Parathyroid adenoma (tissue), 2 donors: ENCODE measurements at regions not wholly inside any gene's neighbourhood (a gene's known extent, or its start where the extent isn't known, plus 50 kb on each side); places are given as distances from the start of the nearest gene placed in this dataset.

Experiments used
- H2AFZ ChIP-seq: fragments of 300-600 bp; sonication (generic); one replicate; pipeline ENCODE4 v1.7.0; 2017; ENCODE audit warnings: antibody characterized with exemption, mild to moderate bottlenecking
- H3K27ac ChIP-seq: fragments of 300-600 bp; sonication (generic); one replicate; pipeline ENCODE4 v1.7.0; 2017
- H3K27me3 ChIP-seq: fragments of 300-600 bp; sonication (generic); one replicate; pipeline ENCODE4 v1.7.0; 2017; ENCODE audit warnings: low read length; ENCODE audit not compliant: control insufficient read depth, insufficient read depth
- H3K36me3 ChIP-seq: fragments of 300-600 bp; sonication (generic); one replicate; pipeline ENCODE4 v1.7.0; 2017; ENCODE audit warnings: low read length; ENCODE audit not compliant: control insufficient read depth, insufficient read depth
- H3K4me1 ChIP-seq: fragments of 300-600 bp; sonication (generic); one replicate; pipeline ENCODE4 v1.7.0; 2017; ENCODE audit warnings: control low read depth
- H3K4me2 ChIP-seq: fragments of 300-600 bp; sonication (generic); one replicate; pipeline ENCODE4 v1.7.0; 2017; ENCODE audit warnings: low read length
- H3K4me3 ChIP-seq: fragments of 300-600 bp; sonication (generic); one replicate; pipeline ENCODE4 v1.7.0; 2017; ENCODE audit warnings: low read depth, low read length
- H3K79me2 ChIP-seq: fragments of 300-600 bp; sonication (generic); one replicate; pipeline ENCODE4 v1.7.0; 2017; ENCODE audit warnings: control low read depth
- H3K9ac ChIP-seq: fragments of 300-600 bp; sonication (generic); one replicate; pipeline ENCODE4 v1.7.0; 2017; ENCODE audit warnings: mild to moderate bottlenecking
- H3K9me3 ChIP-seq: fragments of 300-600 bp; sonication (generic); one replicate; pipeline ENCODE4 v1.7.0; 2017; ENCODE audit warnings: low read length; ENCODE audit not compliant: control insufficient read depth
- TF ChIP-seq, protein P1 (sequence below): fragments of 300-600 bp; sonication (generic); IDR thresholded peaks from one replicate; pipeline ENCODE4 v1.7.0; 2017; ENCODE audit warnings: antibody characterized with exemption, mild to moderate bottlenecking
- donor health status: primary hyperparathyroidism.

DNA sequence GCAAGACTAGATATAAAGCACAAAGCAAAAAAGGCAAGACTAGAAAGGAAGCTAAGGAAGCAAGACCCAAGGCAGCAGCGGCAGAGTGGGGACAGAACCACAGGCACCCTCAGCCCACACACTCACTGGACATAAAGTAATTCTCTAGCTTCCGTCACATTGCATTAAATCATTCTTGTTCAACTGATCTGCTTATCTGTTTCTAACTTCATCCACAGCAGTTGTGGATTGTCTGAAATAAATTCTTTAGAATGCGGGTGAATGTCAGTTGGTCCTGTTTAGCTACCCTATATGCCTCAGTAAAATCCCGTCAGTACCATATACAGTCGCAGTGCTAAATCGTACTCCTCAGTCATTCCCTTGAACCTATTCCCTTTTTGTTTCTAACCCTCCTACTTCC is 183.2 kb upstream of the SLC39A10 start:
- Histone ChIP-seq H3K4me3 (no peak overlapping the region), H3K4me2 (no peak overlapping the region), H3K27me3 (no peaks in the 10 kb centered on the region), H3K79me2 (no peaks in the 10 kb centered on the region), H3K27ac (no peak overlapping the region), H3K36me3 (no peaks in the 10 kb centered on the region), H3K9me3 (no peaks in the 10 kb centered on the region), H2AFZ (no peak overlapping the region), H3K9ac (no peak overlapping the region), H3K4me1 (no peaks in the 10 kb centered on the region)
- TF ChIP-seq, protein P1, sequence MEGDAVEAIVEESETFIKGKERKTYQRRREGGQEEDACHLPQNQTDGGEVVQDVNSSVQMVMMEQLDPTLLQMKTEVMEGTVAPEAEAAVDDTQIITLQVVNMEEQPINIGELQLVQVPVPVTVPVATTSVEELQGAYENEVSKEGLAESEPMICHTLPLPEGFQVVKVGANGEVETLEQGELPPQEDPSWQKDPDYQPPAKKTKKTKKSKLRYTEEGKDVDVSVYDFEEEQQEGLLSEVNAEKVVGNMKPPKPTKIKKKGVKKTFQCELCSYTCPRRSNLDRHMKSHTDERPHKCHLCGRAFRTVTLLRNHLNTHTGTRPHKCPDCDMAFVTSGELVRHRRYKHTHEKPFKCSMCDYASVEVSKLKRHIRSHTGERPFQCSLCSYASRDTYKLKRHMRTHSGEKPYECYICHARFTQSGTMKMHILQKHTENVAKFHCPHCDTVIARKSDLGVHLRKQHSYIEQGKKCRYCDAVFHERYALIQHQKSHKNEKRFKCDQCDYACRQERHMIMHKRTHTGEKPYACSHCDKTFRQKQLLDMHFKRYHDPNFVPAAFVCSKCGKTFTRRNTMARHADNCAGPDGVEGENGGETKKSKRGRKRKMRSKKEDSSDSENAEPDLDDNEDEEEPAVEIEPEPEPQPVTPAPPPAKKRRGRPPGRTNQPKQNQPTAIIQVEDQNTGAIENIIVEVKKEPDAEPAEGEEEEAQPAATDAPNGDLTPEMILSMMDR = no peak

DNA sequence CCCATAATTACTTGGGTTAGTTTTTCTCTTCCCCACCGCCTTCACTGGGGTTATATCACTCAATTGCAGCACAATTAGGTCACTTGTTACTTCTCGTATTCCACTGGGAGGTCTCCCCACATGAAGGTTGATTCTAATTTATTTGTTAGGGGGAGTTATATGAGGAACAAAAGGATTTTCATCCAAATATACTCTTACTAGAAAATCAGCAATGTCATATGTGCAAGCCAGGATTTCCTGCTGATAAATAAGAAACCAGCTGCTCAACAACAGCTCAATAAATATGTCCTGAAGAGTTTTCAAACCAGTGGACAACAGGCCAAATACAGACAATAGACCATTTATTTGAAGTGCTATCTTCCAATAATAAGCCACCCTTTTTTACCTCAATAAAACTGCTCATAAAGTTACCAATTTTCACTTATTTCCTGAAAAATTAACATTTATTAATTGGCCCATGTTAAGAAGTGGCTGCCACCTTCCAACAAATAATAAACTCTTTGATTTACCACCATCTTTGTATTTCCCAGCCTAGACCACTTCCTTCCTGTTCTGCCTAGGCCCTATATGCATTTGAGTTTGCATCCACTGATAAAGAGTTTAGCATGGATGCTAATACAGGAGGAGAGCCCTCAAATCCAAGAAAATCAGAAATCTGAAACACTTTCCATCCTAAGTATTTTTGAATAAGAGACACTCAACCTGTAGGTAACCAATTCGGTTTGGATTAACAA is 184.4 kb upstream of the SLC39A10 start:
- no peak overlapping the region for H3K27ac ChIP-seq
- TF ChIP-seq, protein P1 = no peak
- H3K4me2 ChIP-seq = no peak overlapping the region
- no peak overlapping the region for H2AFZ ChIP-seq
- no peaks in the 10 kb centered on the region for H3K79me2 ChIP-seq
- H3K27me3 ChIP-seq = no peaks in the 10 kb centered on the region
- no peak overlapping the region for H3K9ac ChIP-seq
- H3K9me3 ChIP-seq = no peaks in the 10 kb centered on the region
- no peaks in the 10 kb centered on the region for H3K36me3 ChIP-seq
- no peak overlapping the region for H3K4me3 ChIP-seq
- H3K4me1 ChIP-seq = no peaks in the 10 kb centered on the region

DNA sequence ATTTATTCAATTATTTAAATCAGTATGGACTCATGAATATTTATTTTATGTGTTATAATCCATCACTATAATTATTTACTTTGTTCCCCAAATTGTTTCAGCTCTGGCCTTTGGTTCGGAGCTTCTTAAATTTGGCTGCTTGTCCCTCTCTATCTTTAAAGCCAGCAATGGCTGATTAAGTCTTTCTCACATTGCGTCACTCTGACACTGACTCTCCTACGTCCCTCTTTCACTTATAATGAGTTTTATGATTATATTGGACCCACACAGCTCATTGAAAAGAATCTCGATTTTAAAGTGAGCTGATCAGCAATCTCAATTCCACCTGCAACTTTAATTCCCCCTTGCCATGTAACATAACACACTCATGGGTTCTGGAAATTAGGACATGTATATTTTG is 185.2 kb upstream of the SLC39A10 start:
- Histone ChIP-seq H3K9ac (no peak overlapping the region), H3K36me3 (no peaks in the 10 kb centered on the region), H3K27ac (no peak overlapping the region), H3K4me3 (no peak overlapping the region), H2AFZ (no peak overlapping the region), H3K9me3 (no peaks in the 10 kb centered on the region), H3K27me3 (no peaks in the 10 kb centered on the region), H3K4me1 (no peaks in the 10 kb centered on the region), H3K79me2 (no peaks in the 10 kb centered on the region), H3K4me2 (no peak overlapping the region)
- TF ChIP-seq, protein P1 = no peak

DNA sequence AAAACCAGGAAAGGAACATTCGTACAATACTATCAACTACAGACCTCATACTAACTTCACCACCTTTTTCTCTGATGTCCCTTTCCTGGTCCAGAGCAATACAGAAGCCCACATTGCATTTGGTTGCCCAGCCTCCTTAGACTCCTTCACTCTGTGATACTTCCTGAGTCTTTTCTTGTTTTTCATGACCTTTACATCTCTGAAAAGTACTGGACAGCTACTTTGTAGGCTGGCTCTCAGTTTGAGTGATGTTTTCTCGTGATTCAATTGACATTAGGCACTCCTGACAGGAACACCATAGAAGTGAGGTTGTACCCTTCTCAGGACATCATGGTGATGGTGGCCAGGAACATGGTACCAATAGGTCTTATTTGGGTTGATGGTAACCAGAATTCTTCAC is 185.9 kb upstream of the SLC39A10 start:
- Histone ChIP-seq H3K27ac (no peak overlapping the region), H3K79me2 (no peaks in the 10 kb centered on the region), H3K4me1 (no peaks in the 10 kb centered on the region), H3K36me3 (no peaks in the 10 kb centered on the region), H3K4me3 (no peak overlapping the region), H3K9ac (no peak overlapping the region), H2AFZ (no peak overlapping the region), H3K9me3 (no peaks in the 10 kb centered on the region), H3K4me2 (no peak overlapping the region), H3K27me3 (no peaks in the 10 kb centered on the region)
- TF ChIP-seq, protein P1 = no peak

DNA sequence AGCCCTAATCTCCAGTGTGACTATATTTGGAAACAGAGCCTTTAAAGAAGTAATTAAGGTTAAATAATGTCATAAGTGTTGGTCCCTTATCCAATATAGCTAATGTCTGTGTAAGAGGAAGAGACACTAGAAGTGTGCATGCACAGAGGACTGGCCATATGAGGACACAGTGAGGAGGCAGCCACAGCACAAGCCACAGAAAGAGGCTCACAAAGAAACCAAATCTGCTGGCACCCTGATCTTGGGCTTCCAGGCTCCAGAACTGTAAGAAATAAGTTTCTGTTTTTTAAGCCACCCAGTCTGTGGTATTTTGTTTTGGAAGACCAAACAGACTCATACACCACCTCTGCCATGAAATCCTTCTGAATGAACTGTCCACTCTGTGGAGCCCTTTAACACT is 186.4 kb upstream of the SLC39A10 start:
- TF ChIP-seq, protein P1 = no peak
- Histone ChIP-seq H3K4me2 (no peak overlapping the region), H3K27ac (no peak overlapping the region)

More for the DNA sequence above, 186.4 kb upstream of the SLC39A10 start:
- no peak overlapping the region for H3K4me3 ChIP-seq
- no peaks in the 10 kb centered on the region for H3K36me3 ChIP-seq
- H3K4me1 ChIP-seq = no peaks in the 10 kb centered on the region
- H3K9me3 ChIP-seq = no peaks in the 10 kb centered on the region
- no peak overlapping the region for H2AFZ ChIP-seq
- H3K79me2 ChIP-seq = no peaks in the 10 kb centered on the region
- no peaks in the 10 kb centered on the region for H3K27me3 ChIP-seq
- H3K9ac ChIP-seq = no peak overlapping the region
